NCI-H82 treated with DMSO at 0.1 percent for 48 hours (cell line): ENCODE measurements at regions not wholly inside any gene's neighbourhood (a gene's known extent, or its start where the extent isn't known, plus 50 kb on each side); places are given as distances from the start of the nearest gene placed in this dataset.

Experiments
- DNase-seq: peaks from one replicate; lab custom pipeline; 2025; ENCODE audit not compliant: unreplicated experiment; lab: John Stamatoyannopoulos, UW

DNA sequence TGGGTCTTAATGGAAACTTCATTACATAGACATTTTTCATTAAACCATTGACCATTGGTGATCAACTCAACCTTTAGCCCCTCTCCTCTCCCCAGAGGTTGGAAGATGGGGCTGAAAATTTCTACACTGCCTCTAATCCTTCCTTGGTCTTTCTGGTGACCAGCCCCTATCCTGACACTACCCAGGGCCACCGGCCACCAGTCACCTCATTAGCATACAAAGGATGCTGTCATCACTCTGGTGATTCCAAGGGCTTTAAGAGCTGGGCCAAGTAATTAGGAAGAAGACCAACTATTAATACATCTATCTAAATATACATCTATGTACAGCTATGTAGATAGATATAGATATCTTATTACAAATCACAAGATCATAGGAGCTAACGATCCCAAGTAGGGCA lies 111.2 kb upstream of the IRX6 start:
- no peak for DNase-seq

DNA sequence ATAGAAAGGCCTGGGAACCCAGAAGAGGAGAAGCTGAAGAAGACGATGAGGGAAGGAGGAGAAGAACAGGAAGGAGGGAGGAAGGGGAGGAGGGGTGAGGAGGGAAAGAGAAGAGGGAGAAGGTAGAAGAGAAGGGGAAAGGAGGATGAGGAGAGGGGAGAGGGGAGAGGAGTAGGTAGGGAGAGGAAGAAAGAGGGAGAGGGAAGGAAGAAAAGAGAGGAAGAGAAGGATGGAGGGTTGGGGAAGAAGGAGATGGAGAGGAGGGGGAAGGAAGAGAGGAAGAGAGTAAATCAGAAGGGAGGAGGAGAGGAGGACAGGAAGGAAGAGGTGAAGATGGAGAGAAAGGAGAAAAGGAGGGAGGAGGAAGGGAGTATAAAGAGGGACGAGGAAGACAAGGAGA lies 109.6 kb upstream of the IRX6 start:
- DNase-seq, result no peak

DNA sequence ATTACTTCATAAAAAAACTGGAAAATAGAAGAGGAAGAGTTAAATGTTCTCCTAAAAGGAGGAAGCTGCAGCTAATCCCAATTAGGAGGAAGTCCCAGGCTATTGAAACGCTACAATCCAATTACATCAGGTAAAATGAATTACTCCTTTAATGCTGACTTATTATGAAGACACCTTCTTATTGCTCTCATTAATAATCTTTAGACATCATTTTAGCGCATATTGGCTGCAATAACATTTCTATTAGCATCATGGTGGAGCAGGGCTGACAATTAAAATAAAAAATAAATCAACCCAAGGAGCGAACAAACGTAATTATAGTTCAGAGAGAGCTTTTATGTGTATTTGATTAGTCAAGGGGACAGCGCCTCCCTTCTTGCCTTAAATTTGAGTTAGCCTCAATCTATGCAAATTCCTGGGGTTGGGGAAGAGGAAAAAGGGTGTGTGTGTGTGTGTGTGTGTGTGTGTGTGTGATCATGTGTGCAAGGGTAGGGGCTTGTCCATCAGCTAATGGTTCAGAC lies 109.0 kb upstream of the IRX6 start:
- DNase-seq, result no peak

DNA sequence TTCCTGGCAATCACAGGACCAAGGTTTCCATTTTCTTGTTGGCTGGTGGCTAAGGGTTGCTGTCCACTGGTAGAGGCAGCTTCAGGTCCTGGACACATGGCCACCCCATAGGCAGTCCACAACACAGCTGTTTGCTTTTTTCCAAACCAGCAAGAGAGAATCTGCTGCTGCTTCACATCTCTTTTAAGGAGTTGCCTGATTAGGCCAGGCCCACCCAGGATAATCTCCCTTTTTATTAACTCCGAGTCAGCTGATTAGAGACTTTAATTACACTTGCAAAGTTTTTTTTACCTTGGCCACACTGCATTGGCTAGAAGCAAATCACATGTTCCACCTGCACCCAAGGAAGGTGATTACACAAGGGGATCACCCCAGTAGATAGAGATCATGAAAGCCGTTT lies 106.6 kb upstream of the IRX6 start:
- no peak for DNase-seq

DNA sequence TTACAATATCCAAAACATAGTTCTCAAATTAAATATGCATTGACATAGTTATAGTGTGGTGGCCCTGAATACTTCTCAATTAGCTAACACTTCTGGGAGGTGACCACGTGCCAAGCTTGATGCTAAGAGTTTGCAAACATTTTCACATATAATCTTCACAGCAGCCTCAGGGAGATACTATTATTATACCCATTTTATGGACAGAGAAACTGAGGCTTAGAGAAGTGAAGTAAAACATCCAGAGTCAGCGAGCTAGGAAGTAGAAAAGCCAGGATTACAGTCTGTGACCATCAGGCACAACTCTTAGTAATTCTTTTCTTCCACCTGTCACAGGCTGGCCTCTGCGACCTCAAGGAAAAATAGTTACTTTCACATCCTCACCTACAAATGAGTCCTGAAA lies 102.2 kb upstream of the IRX6 start:
- no peak for DNase-seq

DNA sequence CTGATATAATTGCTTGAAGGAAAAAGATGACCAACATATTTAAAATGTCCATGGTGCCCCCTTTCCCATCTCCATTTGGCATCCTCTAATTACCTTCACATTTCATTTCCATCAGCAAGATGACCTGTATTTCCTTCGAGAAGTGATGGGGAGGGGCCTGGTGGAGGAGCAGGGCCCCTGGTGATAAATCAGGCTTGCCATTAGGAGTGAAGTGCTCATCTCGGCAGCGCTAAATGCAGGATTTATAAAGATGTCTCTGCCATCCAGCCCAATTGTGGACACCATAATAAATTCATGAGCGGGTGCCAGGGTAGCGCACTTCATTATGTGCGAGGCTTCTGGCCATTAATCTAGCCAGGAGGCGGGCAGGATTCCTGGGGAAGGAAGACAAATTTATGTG lies 101.5 kb upstream of the IRX6 start:
- DNase-seq, result no peak

DNA sequence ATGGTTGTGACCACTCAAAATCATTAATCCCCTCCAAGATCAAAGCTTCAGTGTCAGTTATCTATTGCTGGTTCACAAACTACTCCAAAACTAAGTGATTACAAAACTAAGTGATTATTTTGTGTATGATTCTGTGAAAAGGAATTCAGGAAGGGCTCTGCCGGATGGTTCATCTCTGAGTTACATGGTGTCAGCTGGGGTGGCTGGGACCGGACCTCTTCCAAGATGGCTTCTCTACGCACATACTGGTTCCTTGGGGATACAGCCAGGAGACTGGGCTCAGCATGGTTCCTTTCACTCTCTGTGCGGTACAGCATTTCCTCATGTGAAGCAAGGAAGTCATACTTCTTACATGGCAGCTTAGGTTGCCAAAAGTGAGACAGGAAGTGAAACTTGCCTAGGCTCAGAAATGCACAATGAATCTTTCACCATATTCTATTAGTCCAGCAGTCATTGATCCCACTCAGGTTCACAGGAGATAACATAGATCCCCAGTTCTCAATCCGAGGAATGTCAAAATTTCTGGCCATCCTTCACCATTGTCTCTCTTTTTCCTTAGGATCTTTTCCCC lies 97.9 kb upstream of the IRX6 start:
- DNase-seq, result no peak

DNA sequence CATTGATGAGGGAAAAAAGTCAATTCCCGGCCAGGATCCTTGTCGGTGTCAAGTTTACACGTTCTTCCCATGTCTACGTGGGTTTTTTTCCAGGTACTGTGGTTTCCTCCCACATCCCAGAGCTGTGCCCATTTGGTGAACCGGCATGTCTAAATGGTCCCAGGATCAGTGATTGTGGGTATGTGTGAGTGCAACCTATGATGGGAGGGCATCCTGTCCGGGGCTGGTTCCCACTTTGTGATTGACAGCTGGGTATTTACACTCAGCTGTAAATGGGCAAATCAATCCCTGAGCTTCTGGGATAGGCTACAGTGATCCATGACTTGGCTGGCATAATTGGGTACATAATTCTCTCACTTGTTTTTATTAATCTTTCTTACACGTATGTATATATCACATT lies 91.2 kb upstream of the IRX6 start:
- no peak for DNase-seq

DNA sequence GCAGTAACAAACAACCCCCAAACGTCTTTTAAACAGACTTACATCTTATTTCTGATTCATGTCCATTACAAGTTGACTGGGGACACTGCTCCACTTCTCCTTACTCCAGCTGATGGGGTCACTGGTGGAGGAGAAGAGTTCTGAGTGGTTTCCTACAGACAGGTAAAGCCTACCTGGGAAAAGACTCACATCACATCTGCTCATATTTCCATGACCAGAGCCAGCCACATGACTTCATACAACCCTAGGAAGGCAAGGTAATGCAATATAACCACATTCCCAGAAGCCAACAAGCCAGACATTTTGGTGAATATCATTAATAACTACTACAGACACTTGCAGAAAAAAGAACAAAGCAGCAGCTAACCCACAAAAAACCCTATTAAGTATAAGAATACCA lies 90.5 kb upstream of the IRX6 start:
- DNase-seq, result no peak

DNA sequence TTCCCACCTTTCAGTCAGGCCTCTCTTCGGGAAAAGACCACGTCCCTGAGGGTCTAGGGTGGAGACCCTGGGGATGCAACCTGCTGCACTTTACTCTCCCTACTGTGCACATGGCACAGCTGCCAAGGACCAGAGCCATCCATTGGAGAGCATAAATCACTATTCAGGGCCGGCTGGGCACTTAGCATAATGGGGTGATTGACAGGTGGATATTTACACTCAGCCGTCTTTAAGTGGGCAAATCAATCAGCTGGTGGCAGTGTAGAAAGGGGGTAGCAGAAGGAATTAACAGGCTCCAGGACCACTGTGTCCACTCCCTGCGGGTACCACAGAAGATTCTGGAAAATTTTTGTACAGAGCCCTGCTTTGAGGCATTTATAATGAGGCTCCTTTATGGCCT lies 87.3 kb upstream of the IRX6 start:
- DNase-seq, result no peak

DNA sequence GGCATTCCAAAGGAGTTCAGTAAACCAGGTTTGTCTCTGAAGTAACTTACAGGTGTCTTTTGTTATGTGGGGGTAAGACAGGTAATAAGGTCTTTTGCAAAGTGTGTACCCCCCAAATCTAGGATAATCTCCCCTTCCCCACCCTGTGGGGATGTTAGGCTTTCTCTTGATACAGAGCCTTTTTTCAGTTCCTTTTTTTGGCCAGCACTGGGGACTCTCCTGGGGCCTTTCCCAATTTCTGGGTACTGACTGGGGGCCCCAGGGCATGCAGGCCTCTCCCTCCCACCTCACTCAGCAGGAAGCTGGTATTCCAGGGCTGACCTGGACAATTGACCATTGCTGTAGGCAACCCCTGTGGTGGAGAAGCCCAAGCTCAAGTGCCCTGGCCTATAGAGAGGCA lies 84.3 kb upstream of the IRX6 start:
- no peak for DNase-seq

DNA sequence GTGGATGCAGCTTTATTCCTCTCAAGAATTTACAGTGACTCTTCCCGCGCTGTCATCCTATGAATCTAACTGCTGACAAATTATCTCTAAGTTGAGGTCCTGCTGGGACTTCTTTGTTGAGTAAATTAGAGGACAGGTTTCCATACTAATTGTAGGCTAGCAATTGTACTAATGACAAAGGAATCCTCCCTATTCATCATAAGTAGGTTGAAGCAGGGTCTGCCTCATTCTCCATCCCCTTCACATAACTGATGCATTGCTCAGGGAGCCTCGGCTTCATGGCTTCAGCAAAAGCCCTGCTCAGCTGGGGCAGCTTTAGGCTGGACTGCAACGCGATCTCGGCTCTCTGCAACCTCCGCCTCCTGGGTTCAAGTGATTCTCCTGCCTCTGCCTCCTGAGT lies 83.1 kb upstream of the IRX6 start:
- no peak for DNase-seq

DNA sequence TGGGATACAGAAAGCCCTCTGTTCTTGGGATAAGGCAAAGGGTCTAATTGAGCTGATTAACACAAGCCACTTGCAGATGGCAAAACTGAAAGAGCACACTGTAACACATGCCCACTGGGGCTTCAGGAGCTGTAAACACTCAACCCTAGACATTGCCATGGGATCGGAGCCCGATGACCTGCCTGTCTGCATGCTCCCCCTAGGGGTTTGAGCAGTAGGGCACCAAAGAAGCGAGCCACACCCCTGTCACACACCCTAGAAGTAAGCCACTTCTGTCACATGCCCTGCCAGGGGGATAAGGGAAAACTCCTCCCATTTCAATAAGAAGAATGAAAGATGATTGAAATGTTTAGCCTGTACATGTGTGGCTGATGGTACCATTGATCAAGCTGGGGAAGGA lies 81.3 kb upstream of the IRX6 start:
- DNase-seq, result no peak

DNA sequence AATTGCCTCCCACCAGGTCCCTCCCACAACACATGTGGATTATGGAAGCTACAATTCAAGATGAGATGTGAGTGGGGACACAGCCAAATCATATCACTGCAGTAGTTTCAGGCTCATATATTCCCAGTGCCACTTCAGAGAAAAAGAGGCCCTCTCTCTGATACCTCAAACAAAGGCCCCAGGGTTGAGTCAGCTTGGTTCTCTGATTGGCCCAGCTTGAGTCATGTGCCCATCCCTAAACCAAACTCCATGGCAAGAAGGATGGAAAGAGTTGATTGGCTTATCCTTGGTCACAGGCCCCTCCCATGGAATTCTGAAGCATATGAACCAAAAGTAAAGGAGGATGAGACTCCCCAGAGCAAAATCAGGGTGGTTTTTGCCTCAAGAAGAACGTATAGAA lies 75.9 kb upstream of the IRX6 start:
- no peak for DNase-seq

DNA sequence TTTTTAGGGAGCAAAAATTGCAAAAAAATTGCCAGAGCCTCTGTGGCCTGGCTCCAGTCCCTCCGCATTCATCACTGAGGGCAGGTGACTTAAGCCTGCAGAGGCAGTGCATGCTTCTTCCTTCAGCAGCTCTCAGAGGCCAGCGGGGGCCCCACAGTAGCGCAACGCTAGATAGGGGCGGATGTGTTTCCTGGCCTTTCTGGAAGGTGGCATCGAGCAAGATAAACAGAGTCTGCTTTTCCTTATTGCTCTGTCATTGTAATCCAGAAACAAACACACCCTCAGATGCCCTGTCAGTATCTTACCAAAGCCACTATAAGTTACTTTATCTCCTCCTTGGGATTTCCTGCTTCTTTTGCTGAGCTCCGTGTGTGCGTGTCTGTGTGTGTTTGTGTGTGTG lies 75.5 kb upstream of the IRX6 start:
- no peak for DNase-seq

DNA sequence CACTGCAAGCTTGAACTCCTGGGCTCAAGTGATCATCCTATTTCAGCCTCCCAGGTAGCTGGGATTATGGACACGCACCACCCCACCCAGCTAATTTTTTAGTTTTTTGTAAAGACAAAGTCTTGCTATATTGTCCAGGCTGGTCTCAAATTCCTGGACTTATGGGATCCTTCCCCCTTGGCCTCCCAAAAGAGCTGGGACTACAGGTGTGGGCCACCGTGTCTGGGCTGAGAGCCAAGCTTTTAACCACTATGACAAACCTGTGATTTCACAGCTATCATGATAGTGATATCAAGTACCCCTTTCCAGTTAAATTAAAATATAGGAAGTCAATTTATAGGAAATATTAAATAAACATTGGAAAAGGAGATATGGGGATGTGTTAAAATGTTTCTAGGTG lies 74.6 kb upstream of the IRX6 start:
- DNase-seq, result no peak

DNA sequence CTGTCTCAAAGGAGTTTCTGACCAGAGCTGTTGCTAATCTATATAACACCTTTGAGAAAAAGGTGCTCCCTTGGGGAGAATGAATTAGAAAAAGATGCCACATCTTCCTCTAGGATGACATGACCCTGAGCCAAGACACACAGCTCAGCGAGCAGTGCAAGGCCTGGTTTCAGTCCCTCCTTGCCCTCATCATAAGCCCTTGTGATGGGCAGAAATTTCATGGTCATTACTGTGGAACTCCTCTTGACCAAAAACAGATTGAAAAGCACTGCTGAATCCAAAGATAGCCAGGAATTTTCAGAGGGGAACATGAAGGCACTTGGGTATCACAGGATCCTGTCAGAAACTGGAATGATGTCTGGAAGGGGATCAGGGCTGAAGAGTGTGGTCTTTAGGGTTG lies 74.1 kb upstream of the IRX6 start:
- no peak for DNase-seq

DNA sequence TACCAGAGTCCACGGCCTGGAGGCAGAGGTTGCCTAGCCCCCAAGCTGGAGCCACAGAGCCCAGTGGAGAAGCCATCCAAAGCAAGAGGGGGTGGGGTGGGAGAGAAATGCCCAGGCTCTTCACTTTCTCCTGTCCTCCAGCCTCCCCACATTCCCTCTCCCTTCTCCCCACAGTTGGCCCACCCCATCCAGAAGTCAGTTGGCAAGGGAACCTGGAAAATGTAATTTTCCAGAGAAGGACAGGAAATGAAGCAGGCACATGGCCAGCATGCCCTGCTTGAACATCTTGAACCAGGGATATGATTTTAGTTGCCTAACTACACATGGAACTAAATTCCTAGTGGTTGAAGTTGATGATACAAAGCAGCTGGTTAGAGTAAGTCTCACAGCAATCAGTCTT lies 73.3 kb upstream of the IRX6 start:
- no peak for DNase-seq

DNA sequence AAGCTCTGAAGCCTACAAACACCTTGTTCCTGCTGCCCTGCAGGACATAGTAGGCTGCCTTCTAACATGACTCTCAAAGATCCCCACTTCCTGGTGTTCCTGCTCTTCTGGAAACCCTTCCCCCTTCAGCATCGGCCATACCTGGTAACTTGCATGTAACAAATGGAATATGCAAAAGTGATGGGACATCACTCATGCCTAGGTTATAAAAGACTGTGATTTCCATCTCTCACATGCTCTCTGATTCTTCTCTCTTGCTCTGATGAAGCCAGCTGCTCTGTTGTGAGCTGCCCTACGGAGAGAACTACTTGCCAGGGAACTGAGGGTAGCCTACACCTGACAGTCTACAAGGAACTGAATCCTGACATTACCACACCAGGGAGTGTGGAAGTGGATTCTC lies 72.9 kb upstream of the IRX6 start:
- DNase-seq, result no peak

DNA sequence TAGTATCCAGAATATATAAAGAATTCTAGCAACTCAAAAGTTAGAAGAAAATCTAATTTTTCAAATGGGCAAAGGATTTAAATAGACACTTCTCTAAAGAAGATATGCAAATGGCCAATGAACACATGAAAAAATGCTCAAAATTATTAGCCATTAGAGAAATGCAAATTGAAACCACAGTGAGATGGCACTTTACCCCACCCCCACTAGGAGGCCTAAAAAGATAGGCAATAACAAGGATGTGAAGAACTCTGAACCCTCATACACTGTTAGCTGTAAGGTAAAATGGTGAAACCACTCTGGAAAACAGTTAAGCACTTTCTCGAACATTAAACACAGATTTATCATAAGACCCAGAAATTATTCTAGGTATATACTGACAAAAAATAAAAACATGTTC lies 71.4 kb upstream of the IRX6 start:
- no peak for DNase-seq

DNA sequence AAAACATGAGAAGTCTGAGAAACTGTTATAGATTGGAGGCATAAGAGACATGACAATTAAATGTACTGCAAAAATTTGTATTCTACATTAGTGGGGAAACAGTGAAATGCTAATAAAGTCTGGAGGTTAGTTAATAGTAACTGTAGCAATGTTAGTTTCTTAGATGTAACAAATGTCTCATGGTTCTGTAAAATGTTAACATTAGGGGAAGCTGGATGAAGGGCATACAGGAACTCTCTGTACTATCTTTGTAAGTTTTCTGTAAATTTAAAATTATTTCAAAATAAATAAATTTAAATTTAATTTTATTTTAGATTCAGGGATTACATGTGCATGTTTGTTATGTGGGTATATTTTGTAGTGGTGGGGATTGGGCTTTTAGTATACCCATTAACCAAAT lies 70.0 kb upstream of the IRX6 start:
- DNase-seq, result no peak

DNA sequence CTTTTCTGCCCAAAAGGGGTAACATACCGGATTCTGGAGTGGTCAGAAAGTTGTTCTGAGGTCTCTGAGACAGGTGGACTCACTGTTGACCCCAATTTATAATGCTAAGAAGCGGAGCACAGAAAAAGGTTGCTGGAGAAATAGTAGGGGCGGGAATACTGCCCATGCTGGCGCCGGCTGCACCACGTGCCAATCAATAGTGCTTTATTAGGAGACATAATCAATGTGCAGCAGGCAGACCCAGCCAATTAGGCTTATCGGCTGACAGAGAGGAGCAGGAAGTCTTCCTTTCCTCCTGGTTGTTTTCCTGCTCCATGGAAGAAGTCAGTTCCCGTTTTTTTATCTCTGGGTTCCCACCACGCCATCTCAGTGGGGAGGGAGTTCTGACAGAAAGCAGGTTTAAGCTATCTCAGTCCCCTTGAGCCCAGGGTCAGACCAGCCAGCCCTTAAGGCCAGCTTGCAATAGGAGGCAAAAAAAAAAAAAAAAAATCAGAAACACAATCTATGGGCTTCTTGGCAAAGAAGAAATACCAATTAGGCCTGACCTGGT lies 68.2 kb upstream of the IRX6 start:
- DNase-seq, result no peak

DNA sequence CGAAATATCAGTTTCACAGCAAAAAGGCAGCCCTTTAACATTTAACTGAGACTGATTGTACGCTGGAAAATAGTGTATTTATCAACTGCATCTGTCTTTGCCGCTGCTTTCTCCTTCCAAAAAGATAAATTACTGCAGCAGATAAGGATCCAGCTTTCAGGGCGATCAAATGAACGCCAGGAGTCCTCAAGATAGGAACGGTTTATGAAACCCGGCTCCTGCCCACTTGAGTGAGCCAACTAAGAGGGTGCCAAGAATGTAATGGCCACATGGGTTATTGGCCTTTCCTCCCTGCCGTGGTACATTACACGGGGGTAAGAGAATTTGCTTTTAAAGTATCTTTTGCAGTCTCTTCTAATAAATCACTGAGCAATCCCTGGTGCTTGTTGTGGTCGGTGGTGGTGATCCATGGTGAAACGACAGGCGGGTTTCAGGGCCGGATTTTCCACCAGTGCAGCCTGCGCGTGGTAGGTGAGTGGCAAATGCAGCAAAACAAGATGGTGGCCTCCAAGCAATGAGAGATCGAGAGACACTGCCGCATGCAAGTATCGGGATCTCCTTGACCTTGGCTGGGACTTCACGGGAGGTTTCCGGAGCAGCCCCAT lies 67.5 kb upstream of the IRX6 start:
- DNase-seq, result no peak
